Spinal cord (tissue), 9 donors: ENCODE measurements at regions not wholly inside any gene's neighbourhood (a gene's known extent, or its start where the extent isn't known, plus 50 kb on each side); places are given as distances from the start of the nearest gene placed in this dataset.

Experiments used
- DNase-seq, 6 donors: peaks; one replicate each; pipeline versions ENCODE4 v3.0.0 to v3.0.0-alpha.2; 2013 to 2015; ENCODE audit warnings: low spot score in 6 of 6, low read depth in 4 of 6
- H3K27ac ChIP-seq: one replicate; pipeline ENCODE4 v1.5.1; 2013; ENCODE audit warnings: low read depth, low read length, control low read depth
- H3K27me3 ChIP-seq: one replicate; pipeline ENCODE4 v1.6.1; 2013; ENCODE audit warnings: low read length; ENCODE audit not compliant: control insufficient read depth, insufficient read depth
- H3K36me3 ChIP-seq: one replicate; pipeline ENCODE4 v1.6.1; 2013; ENCODE audit warnings: low read length; ENCODE audit not compliant: control insufficient read depth, insufficient read depth
- H3K4me1 ChIP-seq: one replicate; pipeline ENCODE4 v1.6.1; 2013; ENCODE audit warnings: low read length; ENCODE audit not compliant: control insufficient read depth, insufficient read depth
- H3K4me3 ChIP-seq: one replicate; pipeline ENCODE4 v1.5.1; 2013; ENCODE audit warnings: low read depth, low read length, control low read depth
- H3K9me3 ChIP-seq: one replicate; pipeline ENCODE4 v1.6.1; 2013; ENCODE audit warnings: low read length; ENCODE audit not compliant: control insufficient read depth, insufficient read depth
- WGBS: methylation state at CpG from one replicate; pipeline ENCODE4 v1.1.5; 2013; ENCODE audit warnings: missing lambda C conversion rate; ENCODE audit not compliant: insufficient coverage; 5-methylcytosine and 5-hydroxymethylcytosine counted together
- donor health status: healthy.

DNA sequence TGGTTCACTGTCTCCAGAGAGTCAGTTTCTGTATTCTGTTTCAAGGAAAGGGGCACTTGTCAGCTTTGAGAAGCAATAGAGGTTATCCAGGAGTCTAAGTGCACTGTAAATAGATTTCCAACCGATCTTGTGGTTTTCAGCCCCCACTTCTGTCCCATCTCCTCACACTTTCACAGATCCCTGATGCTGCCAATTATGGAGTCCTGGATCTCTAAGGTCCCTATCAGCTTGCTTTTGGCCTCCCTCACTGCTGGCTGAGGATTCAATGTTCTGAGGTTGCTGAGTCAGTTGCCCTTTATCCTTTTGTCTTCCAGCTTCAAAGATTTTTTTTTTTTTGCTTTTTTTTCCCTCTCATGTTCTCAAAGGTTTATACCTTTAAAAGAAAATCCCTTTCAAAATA, 98.4 kb downstream of the DIRAS3 start:
- H3K36me3 ChIP-seq = no peaks in the 10 kb centered on the region
- H3K9me3 ChIP-seq = no peaks in the 10 kb centered on the region
- DNase-seq = no peak
- H3K27ac ChIP-seq = no peak overlapping the region
- H3K4me3 ChIP-seq = no peak overlapping the region
- WGBS = 100% methylated on average over 1 of the region's 1 CpG
- peaks cover 5% of the 10 kb centered on the region for H3K4me1 ChIP-seq
- H3K27me3 ChIP-seq = no peaks in the 10 kb centered on the region

DNA sequence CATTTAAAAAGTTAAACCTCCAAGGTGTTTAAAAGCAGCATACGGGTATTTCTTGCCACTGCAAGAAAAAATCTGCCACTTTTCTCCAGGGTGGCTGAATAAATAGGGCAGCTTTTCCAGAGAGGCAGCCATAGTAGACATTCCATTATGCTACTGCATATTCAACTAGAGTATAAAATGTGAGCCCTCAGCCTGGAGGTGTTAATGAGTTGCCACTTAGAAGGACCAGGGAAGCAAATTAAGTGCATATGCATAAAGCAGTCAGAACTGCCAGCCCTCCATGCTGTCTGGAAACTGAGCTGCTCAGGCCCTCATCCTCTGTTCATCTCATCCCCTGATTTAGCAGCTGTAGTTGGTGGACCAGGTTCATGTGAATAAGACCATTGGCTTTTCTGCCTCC, 99.4 kb downstream of the DIRAS3 start:
- H3K36me3 ChIP-seq = no peaks in the 10 kb centered on the region
- H3K4me3 ChIP-seq = no peak overlapping the region
- peak in 1 of 6 donors; percentile 37 for DNase-seq
- no peaks in the 10 kb centered on the region for H3K9me3 ChIP-seq
- no peak overlapping the region for H3K27ac ChIP-seq
- peaks cover 9% of the 10 kb centered on the region for H3K4me1 ChIP-seq
- WGBS = no CpG with 5 or more reads among the region's 1 CpG
- H3K27me3 ChIP-seq = no peaks in the 10 kb centered on the region

DNA sequence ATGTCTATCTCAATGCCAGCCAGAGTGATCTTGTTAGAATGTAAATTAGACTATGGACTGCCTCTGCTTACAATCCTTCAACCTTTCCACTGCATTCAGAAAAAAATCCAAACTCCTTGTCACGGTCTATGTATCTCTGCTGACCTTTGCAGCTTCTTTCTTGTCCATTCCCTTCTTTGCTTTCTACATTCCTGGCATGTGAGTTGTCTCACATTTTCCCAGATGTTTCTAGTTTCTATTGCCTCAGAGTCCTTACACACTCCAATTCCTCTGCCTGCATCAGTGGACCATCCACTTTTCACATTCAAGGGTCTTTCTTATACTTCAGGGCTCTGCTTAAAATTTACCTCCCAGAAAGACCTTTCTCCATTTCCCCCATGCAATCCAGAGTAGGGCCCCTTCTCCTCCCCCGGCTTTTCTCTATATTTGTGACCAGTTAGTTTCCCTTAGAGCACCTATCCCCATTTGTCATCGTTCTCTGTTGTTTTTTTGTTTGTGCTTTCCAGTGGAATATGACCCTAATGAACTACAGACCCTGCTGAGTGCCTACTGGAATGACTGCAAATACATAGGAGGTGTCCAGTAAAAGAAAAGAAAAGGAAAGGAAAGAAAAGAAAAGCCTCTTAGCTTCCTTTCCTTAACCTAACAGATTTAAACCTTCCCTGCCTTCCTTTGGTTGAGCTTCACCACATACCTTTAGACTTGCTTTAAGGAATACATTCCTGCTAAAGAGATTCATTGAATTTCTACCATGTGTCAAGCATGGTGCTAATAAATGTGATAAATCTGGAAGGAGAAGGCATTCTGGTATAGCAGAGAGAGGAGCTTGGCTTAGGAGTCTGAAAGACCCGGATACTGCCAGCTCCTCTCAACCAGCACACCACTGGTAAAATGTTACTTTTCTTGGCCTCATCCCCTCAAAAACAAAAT, 102.0 kb downstream of the DIRAS3 start:
- Histone ChIP-seq H3K27ac (no peak overlapping the region), H3K27me3 (no peaks in the 10 kb centered on the region), H3K4me3 (no peak overlapping the region), H3K36me3 (no peaks in the 10 kb centered on the region), H3K9me3 (no peaks in the 10 kb centered on the region), H3K4me1 (peaks cover 15% of the 10 kb centered on the region)
- no peak for DNase-seq
- WGBS = 80% methylated on average over 1 of the region's 4 CpGs

DNA sequence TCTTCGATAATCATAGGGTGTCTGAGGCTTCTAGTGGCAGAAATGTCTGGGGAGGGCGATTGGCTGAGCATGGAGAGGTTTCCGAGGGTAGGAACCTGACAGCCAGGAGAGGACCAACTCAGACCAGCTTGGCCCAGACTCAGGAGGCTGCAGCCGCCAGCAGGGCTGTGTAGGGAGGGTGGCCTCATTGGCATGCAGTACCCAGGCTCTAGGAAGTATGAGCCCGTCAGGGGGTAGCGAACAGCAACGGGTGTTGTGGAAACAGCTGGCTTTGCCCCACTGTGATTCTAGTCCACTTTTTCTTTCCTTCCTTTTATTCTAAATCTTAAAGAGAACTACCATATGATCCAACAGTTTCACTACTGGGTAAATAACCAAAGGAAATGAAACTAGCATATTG, 103.3 kb downstream of the DIRAS3 start:
- no peak overlapping the region for H3K4me3 ChIP-seq
- H3K36me3 ChIP-seq = no peaks in the 10 kb centered on the region
- H3K27me3 ChIP-seq = no peaks in the 10 kb centered on the region
- peak in 2 of 6 donors; percentile 78 to 82 for DNase-seq
- H3K27ac ChIP-seq = peak overlapping the region; percentile 59
- peaks cover 15% of the 10 kb centered on the region for H3K4me1 ChIP-seq
- 43% methylated on average over 6 of the region's 7 CpGs for WGBS
- no peaks in the 10 kb centered on the region for H3K9me3 ChIP-seq

DNA sequence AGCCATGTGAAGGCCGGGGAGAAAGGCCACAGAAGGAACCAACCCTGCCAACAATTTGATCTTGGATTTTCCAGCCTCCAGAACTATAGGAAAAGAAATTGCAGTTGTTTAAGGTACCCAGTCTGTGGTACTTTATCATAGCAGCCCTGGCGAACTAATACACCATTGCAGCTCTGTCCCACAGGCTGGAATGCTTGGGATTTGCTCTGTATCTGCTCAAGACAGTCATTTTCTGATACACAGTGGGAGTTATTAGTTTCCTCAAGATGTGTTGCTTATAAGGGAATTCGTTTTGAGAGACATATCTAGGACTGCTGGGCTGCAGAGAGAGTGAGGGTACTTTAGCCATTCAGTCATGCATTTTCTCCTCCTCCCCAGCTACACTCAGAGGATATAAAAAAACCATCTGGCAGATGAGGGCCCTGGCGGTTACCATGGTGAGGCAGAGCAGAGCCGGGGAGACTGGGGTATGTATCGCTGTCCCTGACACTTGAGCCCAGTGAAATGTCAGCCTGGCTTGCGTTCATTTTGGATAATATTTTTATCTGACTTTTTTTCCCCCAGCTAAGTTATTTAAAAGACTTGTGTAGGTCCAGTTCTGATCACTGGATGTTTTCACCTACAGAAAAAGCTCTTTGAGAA, 104.6 kb downstream of the DIRAS3 start:
- WGBS = 86% methylated on average over 1 of the region's 7 CpGs
- H3K4me1 ChIP-seq = peaks cover 15% of the 10 kb centered on the region
- no peaks in the 10 kb centered on the region for H3K36me3 ChIP-seq
- peak overlapping the region; percentile 26 for H3K27ac ChIP-seq
- H3K27me3 ChIP-seq = no peaks in the 10 kb centered on the region
- H3K4me3 ChIP-seq = no peak overlapping the region
- no peaks in the 10 kb centered on the region for H3K9me3 ChIP-seq
- DNase-seq = peak in 3 of 6 donors; percentile 45 to 90 (median 87)

DNA sequence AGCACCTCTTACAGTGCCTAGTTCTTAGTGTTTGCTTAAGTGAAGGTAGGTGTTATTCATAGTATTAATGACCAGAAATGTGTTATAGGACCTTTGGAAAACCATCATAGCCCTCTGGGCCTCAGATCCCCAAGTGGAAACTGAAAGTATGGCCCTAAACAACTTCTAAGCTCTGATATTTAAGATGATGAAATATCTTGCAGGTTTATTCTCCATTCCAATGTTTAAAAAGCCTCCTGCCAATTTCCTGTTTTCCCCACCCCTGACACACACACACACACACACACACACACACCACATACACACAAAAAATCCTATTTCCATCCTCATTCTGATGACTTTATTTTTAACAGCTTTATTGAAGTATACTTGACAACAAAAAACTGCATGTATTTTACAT, 108.2 kb downstream of the DIRAS3 start:
- no peak for DNase-seq
- Histone ChIP-seq H3K27ac (no peak overlapping the region), H3K4me1 (peaks cover 36% of the 10 kb centered on the region), H3K36me3 (no peaks in the 10 kb centered on the region), H3K9me3 (no peaks in the 10 kb centered on the region), H3K27me3 (no peaks in the 10 kb centered on the region), H3K4me3 (no peak overlapping the region)

DNA sequence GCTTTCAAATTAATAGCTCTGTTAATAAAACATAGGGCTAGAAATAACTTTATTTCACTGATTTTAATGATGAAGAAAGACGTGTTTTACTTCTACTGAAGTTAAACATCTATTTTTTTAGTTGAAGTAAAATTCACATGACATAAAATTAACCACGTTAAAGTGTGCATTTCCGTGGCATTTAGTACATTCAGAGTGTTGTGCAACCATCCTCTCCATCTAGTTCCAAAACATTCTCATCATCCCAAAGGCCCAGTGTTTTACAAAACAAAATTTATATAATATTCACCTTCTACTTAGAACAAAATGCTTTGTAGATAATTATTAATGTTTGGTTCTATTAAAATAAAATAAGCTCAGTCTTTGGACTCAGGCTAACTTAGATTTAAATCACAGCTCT, 108.5 kb upstream of the GNG12 start:
- H3K4me1 ChIP-seq = peaks cover 31% of the 10 kb centered on the region
- H3K27me3 ChIP-seq = no peaks in the 10 kb centered on the region
- DNase-seq = no peak
- H3K36me3 ChIP-seq = no peaks in the 10 kb centered on the region
- no peaks in the 10 kb centered on the region for H3K9me3 ChIP-seq
- H3K27ac ChIP-seq = no peak overlapping the region
- no CpG with 5 or more reads among the region's 3 CpGs for WGBS
- no peak overlapping the region for H3K4me3 ChIP-seq

DNA sequence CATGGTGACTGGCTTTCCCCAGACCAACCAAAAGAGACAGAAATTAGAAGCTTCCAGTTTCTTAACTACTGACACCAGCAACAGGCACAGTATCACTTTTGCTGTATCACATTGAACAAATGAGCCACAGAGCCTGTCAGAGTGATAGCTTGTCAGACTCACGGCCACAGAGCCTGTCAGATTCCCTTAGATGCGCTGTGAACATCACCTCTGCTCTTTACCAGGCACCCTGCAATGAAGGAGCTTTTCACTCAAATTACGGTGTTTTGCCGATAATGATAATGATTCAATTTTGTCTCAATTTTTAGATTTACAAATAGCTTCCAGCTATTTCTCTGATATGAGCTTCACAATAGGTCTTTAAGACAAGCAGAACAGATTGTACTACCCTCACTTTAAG, 107.9 kb upstream of the GNG12 start:
- H3K9me3 ChIP-seq = no peaks in the 10 kb centered on the region
- no peak for DNase-seq
- H3K4me3 ChIP-seq = no peak overlapping the region
- peaks cover 31% of the 10 kb centered on the region for H3K4me1 ChIP-seq
- H3K27me3 ChIP-seq = no peaks in the 10 kb centered on the region
- WGBS = 100% methylated on average over 2 of the region's 4 CpGs
- no peaks in the 10 kb centered on the region for H3K36me3 ChIP-seq
- no peak overlapping the region for H3K27ac ChIP-seq

DNA sequence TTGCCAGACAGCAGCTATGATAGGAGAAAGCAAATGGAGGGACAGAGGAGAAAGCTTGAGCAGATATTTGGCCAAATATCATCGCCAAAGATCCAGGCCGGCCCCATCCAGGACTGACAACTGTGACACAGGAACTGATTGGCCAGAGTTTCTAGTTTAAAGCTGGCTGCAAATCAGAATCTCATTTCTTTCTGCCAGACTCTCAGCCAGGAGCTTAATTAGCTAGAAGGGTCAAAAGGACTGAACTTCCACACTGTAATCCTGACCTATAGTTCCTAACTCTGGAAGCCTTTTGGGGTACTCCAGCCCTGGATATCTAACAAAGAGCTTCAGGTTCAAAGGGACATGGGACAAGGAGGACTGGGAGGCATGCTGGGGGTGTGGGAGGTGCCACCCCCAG, 106.7 kb upstream of the GNG12 start:
- peak in 1 of 6 donors; percentile 56 for DNase-seq
- Histone ChIP-seq H3K4me3 (no peak overlapping the region), H3K27me3 (no peaks in the 10 kb centered on the region), H3K27ac (peak overlapping the region; percentile 45), H3K4me1 (peaks cover 24% of the 10 kb centered on the region), H3K9me3 (no peaks in the 10 kb centered on the region), H3K36me3 (no peaks in the 10 kb centered on the region)
- WGBS = 41% methylated on average over 2 of the region's 2 CpGs
